GM12874 (cell line): ENCODE measurements at regions not wholly inside any gene's neighbourhood (a gene's known extent, or its start where the extent isn't known, plus 50 kb on each side); places are given as distances from the start of the nearest gene placed in this dataset.

Experiments used
- TF ChIP-seq, protein P1 (sequence below): IDR thresholded peaks from 2 replicates; pipeline ENCODE4 v1.5.1; 2011; ENCODE audit warnings: low read depth, mild to moderate bottlenecking, control low read depth, low read length, moderate library complexity; ENCODE audit not compliant: insufficient read depth

DNA sequence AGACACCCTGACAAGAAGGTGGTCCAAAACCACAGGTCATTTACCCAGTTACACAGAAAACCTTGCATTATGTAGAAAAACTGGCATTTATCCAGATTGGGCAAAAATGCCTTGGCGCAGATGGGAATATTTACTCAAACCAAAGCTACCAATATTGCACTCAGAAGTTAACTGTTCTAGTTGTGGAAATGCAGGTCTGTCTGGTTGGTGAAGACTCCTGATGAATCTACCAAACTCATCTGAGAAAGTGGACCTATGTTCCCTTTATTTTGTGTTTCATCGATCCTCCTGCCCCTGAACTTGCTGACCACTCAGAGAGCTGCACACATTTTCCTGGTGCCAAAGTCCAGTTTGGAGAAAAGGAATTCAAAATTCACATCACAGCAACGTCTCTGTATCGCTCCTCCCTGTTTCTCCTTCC is 85.2 kb upstream of the ALDH1A1 start:
- TF ChIP-seq, protein P1, sequence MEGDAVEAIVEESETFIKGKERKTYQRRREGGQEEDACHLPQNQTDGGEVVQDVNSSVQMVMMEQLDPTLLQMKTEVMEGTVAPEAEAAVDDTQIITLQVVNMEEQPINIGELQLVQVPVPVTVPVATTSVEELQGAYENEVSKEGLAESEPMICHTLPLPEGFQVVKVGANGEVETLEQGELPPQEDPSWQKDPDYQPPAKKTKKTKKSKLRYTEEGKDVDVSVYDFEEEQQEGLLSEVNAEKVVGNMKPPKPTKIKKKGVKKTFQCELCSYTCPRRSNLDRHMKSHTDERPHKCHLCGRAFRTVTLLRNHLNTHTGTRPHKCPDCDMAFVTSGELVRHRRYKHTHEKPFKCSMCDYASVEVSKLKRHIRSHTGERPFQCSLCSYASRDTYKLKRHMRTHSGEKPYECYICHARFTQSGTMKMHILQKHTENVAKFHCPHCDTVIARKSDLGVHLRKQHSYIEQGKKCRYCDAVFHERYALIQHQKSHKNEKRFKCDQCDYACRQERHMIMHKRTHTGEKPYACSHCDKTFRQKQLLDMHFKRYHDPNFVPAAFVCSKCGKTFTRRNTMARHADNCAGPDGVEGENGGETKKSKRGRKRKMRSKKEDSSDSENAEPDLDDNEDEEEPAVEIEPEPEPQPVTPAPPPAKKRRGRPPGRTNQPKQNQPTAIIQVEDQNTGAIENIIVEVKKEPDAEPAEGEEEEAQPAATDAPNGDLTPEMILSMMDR, result no peak

DNA sequence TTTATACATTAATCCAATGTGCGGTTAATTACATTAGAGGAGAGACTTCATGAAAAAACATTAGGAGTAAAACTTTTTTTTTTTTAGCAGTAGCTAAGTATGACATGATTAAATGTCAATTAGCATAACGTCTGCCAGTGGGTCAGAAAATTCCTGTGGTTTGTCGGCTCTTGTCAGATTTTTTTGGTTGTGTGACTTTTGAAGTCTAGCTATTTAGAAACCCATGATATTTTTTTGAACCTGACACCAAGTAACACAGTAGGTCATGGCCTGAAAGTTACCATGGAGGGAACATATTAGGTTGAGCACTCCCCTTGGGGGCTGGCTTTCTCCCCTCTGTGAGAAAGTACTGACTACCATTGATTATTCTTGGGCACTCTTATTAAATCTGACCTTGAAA is 84.8 kb upstream of the ALDH1A1 start:
- TF ChIP-seq, protein P1, result no peak

DNA sequence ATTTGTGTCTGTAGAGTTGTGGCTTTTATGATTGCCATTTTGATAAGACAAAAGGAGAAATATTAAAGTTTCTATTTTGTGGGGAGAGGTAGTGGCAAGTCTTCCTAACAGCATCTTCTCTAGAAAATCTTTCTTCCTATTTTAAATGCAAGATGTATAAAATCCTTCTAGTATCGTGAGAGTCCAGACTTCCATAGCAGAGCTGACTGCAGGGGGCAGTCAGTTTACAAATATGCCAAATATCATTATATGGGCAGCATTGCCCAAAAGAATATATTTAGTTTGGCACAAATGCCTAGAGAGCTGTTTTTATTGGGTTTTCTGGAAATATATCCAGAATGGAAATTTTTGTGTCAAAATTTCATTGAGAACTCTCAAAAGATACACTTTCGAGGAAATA is 82.1 kb upstream of the ALDH1A1 start:
- TF ChIP-seq, protein P1, result no peak

DNA sequence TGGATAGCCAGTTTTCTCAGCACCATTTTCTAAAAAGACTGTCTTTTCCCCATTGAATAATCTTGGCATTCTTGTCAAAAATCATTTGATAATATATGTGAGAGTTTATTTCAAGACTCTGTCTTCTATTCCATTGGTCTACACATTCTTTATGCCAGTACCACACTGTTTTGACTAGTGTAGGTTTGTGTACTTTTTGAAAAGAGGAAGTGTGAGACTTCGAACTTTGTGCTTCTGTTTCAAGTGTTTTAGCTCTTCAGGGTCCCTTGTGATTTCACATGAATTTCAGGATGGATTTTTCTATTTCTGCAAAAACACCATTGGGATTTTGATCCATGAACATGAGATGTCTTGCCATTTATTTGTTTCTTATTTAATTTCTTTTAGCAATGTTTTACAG is 78.5 kb upstream of the ALDH1A1 start:
- TF ChIP-seq, protein P1, result no peak

DNA sequence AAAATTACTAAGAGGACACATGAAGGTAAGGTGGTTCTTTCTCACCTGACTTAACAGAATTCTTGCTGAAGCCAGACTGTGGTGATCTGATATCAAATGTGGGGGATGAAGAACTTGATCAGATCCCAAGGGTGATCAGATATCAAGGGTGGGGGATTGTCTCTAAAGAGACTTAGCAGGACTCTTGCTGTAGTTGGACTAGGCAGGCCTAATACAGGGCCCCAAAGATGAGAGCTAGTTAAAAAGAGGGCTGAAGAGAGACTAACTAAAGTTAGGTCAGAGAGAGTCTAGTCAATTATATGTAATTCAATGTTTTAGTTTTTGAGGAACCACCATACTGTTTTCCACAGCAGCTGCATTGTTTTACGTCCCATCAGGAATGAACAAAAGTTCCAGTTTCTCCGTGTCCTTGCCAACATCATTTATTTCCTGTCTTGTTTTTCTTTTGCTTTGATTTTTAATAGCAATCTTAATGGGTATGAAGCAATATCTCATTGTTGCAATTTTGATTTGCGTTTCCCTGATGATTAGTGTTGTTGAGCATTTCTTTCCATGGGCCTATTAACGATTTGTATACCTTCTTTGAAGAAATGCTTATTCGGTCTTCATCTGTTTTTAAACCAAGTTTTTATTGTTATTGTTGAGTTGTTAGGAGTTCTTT is 77.6 kb upstream of the ALDH1A1 start:
- TF ChIP-seq, protein P1, result no peak

DNA sequence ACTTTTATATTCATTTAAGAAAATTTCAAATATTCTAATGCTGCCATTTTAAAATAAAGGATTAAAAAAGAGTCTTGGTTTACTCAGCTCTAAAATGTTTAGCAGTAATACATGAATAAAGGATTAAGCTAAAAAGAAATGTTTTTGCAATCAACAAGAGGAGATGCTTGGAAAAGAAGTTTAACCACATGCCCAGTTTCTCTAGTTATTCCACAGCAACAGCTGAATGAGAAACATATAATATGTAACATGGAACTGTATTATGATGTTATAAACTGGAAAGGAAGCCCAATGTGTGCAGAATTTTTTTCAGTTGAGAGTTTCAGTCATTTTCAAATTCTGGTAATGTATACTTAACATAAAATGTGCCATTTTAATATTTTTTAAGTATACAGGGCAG is 76.5 kb upstream of the ALDH1A1 start:
- TF ChIP-seq, protein P1, result no peak

DNA sequence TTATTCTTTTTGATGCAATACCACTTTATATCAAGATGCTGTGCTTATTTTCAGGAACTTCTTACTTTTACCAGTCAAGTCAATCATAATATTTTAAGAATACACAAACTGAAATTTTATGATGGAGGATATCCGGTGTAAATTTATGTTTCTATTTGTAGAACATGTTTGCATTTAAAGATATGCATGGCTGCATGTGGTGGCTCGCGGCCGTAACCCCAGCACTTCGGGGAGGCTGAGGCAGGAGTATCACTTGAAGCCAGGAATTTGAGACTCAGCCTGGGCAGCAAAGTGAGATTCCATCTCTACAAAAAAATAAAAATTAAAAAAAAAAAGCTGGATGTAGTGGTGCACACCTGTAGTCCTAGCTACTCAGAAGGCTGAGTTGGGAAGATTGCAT is 73.5 kb upstream of the ALDH1A1 start:
- TF ChIP-seq, protein P1, result no peak
